CD4-positive, alpha-beta T cell treated with Interleukin-12 subunit alpha and Interleukin-12 subunit beta, for 1 hour (primary cell): ENCODE measurements at regions not wholly inside any gene's neighbourhood (a gene's known extent, or its start where the extent isn't known, plus 50 kb on each side); places are given as distances from the start of the nearest gene placed in this dataset.
"Not testable (repeated sequence)": the region's sequence is repeated elsewhere in the genome, so short reads cannot be mapped to it uniquely, and the experiment has no call there.

ENCODE experiments used
- DNase-seq: peaks from one replicate; pipeline ENCODE4 v3.0.0-alpha.2; 2020

- DNase-seq, result no peak
These were observed 173.0 kb downstream of the LEPR start for GRCh38 chr1:65593516-65593915.

GRCh38 chr1:65595724-65596123 is 175.3 kb downstream of the LEPR start:
- no peak for DNase-seq

- DNase-seq, result no peak
These were observed 176.3 kb downstream of the LEPR start for GRCh38 chr1:65596768-65597167.

- DNase-seq, result no peak
These were observed 185.2 kb downstream of the LEPR start for GRCh38 chr1:65605621-65606020.

- DNase-seq, result no peak
These were observed 186.0 kb downstream of the LEPR start for GRCh38 chr1:65606426-65606825.

GRCh38 chr1:65613884-65614283 is 178.8 kb upstream of the PDE4B start:
- no peak for DNase-seq

GRCh38 chr1:65615859-65616258 is 176.8 kb upstream of the PDE4B start:
- DNase-seq, result no peak

GRCh38 chr1:65621721-65622120 is 171.0 kb upstream of the PDE4B start:
- not testable (repeated sequence) for DNase-seq

- no peak for DNase-seq
These were observed 168.8 kb upstream of the PDE4B start for GRCh38 chr1:65623895-65624294.

- no peak for DNase-seq
These were observed 167.2 kb upstream of the PDE4B start for GRCh38 chr1:65625528-65625927.

- no peak for DNase-seq
These were observed 166.7 kb upstream of the PDE4B start for GRCh38 chr1:65626003-65626402.

- no peak for DNase-seq
These were observed 162.9 kb upstream of the PDE4B start for GRCh38 chr1:65629788-65630187.

- DNase-seq, result no peak
These were observed 161.8 kb upstream of the PDE4B start for GRCh38 chr1:65630855-65631254.

GRCh38 chr1:65632235-65632634 is 160.5 kb upstream of the PDE4B start:
- DNase-seq, result no peak

- DNase-seq, result no peak
These were observed 152.6 kb upstream of the PDE4B start for GRCh38 chr1:65640046-65640445.

- not testable (repeated sequence) for DNase-seq
These were observed 143.5 kb upstream of the PDE4B start for GRCh38 chr1:65649185-65649584.

GRCh38 chr1:65650682-65651081 is 142.0 kb upstream of the PDE4B start:
- DNase-seq, result no peak

GRCh38 chr1:65654526-65654925 is 138.2 kb upstream of the PDE4B start:
- DNase-seq, result not testable (repeated sequence)

GRCh38 chr1:65657609-65658008 is 135.1 kb upstream of the PDE4B start:
- DNase-seq, result not testable (repeated sequence)

- no peak for DNase-seq
These were observed 134.6 kb upstream of the PDE4B start for GRCh38 chr1:65658122-65658521.

- DNase-seq, result no peak
These were observed 124.3 kb upstream of the PDE4B start for GRCh38 chr1:65668368-65668767.

GRCh38 chr1:65670518-65670917 is 122.2 kb upstream of the PDE4B start:
- DNase-seq, result no peak

- DNase-seq, result no peak
These were observed 118.2 kb upstream of the PDE4B start for GRCh38 chr1:65674522-65674921.

GRCh38 chr1:65679773-65680172 is 112.9 kb upstream of the PDE4B start:
- no peak for DNase-seq

GRCh38 chr1:65681096-65681495 is 111.6 kb upstream of the PDE4B start:
- DNase-seq, result no peak
